GM18502 (cell line): ENCODE measurements at regions not wholly inside any gene's neighbourhood (a gene's known extent, or its start where the extent isn't known, plus 50 kb on each side); places are given as distances from the start of the nearest gene placed in this dataset.

Experiments used
- ATAC-seq: cut with Tn5 transposase; IDR thresholded peaks from one replicate; pipeline ENCODE4 v1.9.1; 2021; ENCODE audit warnings: mild to moderate bottlenecking; ENCODE audit not compliant: unreplicated experiment, poor library complexity

DNA sequence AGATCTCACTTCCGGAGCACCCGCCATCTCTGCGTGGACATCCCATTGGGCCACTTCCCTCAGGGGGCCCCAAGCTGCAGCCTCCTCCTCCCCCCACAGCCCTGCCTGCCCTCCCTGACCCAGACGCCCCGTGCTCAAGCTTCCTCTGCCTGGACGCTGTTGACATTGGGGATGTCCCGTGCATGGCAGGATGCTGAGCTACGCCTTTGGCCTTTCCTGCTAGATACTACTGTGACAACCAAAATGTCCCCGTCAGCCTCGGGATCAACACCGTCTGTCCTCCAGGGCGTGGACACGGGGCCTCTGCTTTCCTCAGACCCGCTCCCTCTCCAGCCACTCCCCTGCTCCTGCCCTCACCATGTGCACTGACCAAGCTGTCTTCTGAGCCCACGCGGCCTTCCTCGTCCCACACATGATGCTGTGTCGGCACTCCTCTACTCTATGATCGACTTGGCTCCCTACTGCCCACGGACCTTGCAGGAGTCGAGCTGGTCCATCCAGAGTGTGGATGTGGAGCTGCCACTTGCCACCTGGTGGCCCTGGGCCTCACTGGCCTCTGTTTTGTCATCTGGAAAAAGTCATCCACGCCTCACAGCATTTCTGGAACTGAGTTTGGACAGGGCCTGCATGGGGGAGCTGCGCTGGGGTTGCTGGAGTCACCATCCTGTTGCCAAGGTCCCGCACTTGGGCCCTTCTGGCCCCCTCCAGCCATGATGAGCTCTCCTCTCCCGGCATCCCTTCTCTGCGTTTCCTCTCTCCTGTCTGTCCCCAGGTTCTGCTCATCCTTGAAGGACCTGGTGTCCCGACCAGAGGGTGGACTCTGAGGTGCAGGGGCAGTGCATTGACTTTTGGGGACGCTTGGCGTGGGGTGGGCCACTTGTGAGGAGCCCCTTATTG, 221.7 kb upstream of the CIBAR2 start:
- no peak for ATAC-seq

DNA sequence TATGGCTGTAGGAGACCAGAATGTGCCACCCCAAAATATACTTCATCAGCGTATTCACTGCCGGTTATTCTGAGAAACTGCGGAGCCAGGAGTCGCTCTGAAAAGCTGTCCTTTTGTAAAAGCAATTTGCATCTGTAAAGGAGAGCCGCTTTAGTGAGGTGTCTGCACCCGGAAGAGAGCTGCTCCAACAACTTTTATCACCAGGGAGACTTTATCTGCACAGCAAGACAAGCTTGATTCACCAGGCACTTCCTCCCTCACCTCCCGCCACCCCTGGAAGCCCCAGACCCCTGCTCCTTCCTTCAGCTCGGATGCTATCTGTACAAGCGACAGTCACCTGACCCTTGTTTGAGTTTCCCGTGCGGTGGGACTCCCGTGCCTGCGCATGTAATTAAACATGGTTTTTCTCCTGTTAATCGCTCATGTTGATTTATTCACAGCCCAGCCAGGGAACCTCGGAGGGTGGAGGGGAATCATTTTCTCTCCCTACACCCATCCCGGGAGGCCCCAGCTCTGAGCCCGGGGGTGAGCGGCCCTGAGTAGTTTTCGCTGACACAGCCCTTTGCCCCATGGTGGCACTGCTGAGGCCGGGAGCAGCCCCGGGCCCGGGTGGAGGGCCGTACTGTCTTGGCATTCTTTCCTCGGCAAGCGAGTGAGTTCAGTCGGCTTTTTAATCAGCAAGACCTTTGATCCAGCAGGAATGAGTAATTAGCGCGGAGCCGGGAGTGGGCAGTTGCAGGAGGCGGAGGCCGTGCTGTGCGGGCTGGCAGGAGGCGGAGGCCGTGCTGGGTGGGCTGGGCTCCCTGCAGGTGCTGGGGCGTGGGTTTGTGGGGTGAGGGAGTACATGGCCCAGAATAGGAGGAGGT, 222.7 kb upstream of the CIBAR2 start:
- ATAC-seq: no peak

DNA sequence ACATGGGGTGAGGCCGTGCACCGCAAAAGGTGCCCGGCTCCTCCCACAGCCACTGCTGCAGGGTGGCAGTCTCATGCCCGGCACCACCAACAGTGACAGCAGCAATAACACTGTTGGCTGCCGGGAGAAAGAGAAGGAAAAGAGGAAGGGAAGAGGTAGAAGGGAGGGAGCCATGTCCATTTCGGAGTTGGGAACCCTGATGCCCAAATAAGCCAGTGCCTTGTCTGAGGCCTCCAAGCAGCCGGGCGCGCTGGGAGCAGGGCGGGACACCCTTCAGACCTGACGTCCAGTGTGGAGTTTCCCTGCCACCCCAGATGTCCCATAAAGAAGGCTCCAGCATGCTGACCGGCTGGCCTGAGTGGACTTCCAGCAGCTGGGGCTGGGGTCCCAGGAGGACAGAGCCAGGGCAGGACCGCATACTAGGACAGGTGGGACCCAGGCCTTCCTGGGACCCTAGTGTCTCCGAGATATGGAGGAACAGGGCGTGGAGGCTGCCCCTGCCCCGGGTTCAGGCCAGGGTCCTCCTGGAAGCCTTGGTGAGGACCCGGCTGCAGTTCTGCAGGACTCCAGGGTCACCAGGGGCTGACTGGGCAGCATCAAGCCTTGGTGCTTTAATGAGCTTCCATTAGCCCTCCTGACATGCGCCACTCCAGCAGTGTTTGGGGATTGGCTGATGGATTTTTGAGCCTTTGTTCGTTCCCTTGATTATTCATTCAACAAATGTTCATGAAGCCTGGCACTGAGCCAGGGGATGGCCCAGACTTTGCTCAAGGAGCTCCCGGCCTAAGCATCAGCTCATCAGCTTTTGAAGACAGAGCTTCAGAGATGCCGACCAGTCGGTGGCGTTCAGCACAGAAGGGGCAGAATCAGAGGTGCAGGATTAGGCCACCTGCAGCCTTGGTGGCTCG, 223.6 kb upstream of the CIBAR2 start:
- ATAC-seq: no peak

DNA sequence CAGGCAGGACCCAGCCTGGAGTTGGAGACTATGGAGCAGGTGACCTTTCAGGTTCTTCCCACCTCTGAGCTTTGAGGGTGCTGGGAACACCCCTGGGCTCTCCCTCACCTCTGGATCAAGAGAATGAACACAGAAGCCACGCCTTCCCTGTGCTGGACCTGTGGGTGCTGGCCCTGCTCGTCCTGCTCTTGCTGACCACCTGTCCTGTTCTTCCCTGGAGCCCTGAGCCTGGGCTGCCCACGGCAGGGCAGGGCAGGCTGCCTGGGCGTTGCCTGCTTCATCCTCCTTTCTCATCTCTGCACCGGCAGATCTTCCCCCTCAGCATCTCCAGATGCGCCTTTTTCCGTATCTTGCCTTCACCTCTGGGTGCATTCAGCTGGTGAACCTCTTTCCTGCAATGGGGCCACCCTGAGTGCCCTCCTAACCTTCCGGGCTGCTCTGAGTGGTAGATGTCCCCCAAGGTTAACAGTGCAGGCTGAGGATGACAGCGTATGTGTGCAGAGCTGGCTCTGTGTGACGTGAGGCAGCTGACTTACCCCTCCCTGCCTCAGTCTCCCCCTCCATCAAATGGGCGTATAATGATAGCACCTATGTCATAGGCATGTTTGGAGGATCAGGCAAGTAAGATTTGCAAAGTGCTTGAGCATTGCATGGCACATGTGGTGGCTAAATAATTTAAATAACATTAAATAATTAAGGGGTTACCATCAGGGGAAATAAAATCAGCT, 225.8 kb upstream of the CIBAR2 start:
- no peak for ATAC-seq

DNA sequence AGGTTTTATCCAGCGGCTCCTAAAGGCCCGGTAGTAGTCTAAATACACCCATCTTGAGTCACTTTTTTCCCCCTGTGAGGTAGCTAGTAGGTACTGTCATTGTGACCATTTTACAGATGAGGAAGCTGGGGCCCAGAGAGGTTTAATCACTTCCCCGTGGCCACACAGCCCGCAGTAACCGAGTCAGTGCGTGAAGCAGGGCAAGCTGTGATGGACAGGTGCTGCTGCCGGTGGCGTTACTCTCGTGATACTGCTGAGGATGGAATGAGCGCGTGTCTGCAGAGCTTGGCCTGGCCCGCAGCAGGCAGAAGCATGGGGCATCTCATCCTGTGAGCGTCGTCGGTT, 226.3 kb upstream of the CIBAR2 start:
- ATAC-seq: no peak

DNA sequence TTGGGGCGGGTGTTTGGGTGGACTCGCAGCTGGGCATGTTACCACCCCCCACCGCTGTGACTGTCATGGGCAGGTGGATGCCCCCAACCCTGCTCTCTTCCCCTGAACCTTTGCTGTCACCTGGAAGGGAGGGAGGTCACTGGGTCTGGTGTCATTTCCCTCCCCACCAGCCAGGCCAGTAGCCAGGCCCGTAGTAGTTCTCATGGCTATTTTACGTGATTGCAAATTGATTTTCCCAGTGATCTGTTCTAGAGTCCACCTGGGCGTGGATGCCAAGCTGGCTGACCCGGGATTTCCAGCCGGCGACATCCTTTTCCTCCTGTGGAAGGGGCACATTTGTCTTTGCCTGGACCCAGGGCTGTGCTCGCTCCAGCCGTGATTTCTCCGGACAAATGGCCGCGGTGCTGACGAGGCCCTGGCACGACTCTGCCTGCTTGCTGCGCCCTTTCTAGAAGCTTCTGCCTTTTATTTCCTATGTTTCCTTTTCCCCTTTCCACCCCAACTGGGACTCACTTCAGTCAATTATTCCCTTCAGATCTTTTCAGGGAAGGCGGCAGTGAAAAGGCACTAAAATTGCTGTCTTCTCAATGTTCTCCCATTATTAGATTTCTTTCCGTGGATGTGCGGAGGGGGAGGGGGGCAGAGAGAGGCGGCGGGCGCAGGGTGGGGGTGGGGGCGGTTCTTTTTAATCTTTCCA, 226.9 kb upstream of the CIBAR2 start:
- no peak for ATAC-seq

DNA sequence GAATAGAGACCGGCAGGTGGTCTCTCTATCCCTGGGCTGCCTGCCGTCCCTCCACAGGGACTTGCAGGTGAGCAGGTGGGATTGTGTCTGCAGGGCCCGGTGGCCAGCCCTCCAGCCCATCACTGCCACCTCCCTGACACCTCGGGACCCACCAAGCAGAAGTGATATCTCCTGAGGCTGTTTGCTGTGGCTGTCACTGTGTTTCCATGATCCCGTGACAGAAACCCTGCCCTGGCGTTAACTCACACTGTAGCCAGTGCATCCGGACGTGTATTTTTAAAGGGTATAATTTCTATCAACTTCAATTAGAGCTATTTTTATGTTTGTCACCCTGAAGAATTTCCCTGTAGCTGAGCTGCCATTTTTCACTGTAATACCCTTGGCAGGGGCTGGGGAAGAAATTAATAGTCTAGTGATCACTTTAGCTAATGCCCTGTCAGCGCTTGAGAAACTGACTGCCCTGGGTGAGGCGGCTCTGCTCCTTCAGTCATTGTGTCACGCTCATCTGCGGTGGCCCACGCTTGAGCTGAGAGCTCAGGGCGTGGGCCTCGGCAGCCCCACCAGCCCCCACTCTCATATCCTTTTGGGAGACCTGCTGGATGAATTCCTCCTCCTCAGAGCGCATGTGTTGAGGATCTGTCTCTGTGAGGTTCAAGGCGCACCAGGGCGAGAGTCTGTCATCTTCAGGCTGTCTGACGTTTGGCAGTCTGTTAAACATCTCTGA, 229.9 kb upstream of the CIBAR2 start:
- no peak for ATAC-seq

DNA sequence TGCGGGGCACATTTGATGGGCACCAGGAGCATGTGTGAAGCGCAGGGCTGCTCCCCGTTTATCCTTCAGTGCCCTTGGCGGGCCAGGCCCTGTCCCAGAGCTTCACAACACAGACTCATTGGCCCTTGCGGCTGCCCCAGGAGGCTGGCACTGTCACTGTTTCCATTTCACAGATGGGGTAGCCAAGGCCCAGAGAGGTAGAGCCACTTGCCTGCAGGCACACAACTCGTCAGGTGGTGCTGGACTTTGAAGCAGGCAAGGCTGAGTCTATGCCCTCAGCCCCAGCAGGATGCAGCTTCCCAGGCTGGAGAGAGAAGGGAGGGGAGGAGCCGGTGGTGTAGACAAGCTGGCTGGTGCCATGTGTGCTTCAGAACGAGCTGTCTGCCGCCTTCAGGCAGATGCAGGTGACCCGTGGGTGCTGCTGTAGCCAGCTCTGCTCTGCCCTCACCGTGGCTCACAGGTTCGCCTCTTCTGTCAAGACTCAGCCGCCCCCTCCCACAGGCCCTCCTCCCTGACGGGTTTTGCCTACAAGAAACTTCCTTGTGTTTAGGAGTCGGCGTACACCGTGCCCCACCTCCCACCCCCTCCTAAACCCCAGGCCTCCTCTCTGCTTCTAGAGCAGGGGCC, 232.3 kb upstream of the CIBAR2 start:
- no peak for ATAC-seq

DNA sequence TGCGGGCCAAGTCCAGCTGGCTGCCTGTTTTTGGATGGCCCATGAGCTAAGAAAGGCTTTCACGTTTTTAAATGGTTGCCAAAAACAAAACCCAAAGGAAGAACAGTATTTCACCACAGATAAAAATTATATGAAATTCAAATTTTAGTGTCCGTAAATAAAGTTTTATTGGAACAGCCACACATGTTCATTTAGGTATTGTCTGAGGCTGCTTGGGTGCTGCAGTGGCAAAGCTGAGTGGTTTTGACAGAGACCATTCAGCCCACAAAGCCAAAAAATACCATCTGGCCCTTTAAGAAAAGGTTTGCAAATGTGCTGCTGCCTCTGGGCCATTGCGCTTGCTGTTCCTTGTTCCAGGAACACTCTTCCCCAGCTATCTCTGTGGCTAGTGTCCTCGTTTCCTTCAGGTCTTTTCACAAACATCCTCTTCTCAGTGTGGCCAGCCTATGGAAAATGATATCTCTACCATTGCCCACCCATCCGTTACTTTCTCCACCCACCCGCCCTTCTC, 232.9 kb upstream of the CIBAR2 start:
- ATAC-seq: no peak

DNA sequence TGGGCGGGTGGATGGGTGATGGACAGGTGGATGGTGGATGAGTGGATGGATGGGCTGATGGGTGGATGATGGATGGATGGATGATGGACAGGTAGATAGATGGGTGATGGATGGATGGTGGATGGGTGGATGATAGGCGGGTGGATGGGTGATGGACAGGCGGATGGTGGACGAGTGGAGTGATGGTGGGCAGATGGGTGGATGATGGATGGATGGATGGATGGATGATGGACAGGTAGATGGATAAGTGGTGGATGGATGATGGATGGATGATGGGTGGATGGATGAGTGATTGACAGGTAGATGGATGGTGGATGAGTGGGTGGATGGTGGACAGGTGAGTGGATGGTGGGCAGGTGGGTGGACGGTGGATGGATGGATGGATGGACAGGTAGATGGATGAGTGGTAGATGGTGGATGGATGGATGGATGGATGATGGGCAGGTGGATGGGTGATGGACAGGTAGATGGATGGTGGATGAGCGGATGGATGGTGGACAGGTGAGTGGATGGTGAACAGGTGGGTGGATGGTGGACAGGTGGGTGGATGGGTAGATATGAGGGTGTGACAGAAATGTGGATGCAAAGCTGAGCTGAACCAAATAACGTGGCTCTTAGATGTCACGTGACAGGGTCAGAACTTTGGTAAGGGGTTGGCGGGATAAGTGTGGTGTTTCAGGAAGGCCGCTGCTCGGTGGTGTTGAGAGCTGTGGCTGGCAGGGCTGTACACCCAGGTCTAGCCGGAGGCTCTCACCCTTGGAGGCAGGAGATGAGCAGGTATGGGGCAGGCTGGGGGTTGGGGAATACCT, 234.3 kb upstream of the CIBAR2 start:
- no peak for ATAC-seq

DNA sequence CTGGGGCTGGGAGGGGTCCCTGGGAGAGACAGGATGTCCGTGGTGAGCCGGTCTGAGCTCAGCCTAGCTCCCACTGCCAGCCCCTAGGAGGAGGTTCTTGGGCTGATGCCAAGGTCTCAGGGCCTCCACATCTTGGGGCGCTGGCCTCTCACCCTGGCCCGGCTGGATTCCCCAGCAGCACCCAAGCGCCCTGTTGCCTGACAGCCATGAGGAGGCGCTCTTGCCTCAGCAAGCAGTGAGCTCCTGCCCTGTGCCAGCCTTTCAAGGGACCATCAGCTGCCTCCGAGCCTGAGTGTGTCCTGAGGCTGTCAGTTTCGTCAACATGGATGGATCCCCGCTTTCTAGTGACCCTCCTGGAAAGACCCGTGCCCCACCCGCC, 234.9 kb upstream of the CIBAR2 start:
- ATAC-seq: no peak

DNA sequence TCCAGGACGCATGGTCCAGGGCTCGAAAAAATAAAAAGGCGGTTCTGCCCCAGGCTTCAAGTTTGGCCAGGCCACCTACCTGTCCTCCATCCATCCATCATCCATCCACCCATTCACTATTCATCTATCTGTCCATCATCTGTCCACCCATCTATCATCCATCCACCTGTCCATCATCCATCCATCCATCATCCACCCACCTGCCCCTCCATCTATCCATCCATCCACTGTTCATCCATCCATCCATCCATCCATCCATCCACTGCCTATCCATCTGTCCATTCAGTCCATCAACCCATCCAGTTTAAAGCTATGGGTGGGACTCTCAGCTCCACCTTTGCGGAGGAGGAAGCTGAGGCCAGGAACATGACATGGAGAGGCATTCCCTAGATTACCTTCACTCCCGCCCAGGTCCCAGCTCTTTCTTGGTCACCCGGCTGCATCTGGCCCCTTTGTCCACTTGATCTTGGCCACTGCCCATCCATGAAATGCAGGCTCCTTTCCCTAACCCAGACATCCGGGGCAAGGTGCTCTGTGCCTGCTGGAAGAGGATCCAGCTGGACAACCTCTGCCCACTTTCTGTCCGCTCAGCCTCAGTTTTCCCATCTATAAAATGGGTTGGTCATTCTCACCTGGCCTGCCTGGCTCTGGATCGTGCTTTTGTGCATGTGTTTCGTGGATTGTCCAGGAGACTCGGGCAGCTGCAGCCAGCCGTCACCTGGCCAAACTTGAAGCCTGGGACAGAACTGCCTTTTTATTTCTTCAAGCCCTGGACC, 236.0 kb upstream of the CIBAR2 start:
- no peak for ATAC-seq

DNA sequence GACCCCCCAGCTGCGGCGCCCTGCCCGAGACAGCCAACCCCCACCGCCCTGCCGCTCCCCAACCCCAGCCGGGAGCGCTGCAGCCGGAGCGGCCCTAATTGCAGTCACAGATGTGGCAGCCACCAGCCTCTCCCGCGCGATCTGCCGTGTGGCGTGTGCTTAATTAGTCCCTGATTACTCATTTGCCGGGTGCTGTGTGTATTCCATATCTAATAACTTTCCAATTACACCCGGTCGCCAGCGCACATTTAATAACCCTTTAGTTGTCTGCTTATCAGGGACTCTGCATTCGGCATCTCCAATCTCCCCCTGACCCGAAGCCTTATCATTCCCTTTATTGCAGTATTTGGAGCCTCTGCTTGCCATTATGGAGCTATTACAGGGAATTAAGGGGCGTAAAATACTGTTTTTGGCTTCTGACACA, 236.7 kb upstream of the CIBAR2 start:
- no peak for ATAC-seq

DNA sequence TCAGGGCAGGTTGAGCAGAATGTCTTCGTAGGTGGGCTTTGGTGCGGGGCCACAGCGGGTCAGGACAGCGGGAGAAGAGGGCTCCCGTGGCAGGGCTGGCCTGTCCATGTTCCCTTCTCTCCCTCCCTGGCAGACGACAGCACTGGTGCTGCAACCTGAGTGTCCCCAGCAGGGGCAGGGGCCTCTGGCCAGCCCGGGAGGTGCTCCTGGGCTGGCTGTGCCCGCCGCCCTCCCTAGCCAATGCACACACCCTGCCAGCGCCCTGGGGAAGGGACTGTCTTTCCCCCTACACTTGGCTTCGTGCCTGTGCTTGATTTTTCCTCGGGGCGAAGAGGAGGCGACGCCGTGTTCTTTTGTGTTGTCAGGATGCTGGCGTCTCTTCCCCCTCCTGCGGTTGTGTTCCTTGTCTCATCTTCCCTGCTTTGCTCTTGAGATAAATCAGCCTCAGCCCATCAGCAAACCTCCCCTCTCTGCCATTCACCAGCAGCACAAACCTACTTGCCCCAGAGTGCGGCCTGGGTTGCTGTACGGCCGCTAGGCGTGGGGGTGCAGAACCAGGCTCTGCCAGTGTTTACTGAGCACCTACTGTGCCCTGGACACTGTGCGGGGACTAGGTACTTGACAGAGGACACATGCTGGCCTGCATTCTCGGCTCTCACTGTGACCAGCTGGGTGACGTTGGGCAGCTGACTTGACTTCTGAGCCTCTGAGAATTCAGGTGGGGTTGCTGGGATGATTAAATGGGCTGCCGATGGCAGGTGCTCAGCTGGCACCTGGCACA, 237.3 kb upstream of the CIBAR2 start:
- ATAC-seq: no peak

DNA sequence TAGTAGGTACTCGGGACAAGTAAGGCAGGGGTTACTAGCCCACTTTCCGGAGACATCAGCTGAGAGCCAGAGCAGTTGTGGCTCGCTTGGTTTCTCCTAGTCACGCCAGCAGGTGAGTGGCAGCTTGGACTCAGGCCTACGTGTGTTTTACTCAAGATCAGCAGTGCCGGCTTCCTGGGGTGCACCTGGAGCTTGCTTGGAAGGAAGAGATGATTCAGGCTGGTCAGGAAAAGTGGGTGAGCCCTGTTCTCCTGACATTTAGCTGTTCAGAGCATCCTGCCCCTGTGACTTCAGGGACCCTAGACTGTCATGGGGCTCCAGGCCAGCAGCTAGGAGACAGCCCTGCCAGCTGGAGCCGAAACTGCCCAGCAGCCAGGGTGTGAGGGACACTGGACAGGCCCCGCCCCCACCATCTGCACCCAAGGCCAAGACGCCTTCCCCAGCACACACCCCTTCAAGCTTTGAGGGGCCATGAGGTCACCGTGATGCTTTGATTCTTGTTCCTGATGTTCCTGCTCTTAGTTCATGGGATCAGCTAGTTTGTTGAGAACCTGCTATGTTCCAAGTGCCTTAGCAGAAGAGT, 238.0 kb upstream of the CIBAR2 start:
- ATAC-seq: no peak
